GM21423 (cell line): ENCODE measurements at regions not wholly inside any gene's neighbourhood (a gene's known extent, or its start where the extent isn't known, plus 50 kb on each side); places are given as distances from the start of the nearest gene placed in this dataset.

Experiments
- ATAC-seq: cut with Tn5 transposase; IDR thresholded peaks from one replicate; pipeline ENCODE4 v1.9.1; 2021; ENCODE audit warnings: mild to moderate bottlenecking, moderate library complexity; ENCODE audit not compliant: unreplicated experiment

GRCh38 chr5:12805165-12805698 lies 901.0 kb upstream of the CTNND2 start:
- no peak for ATAC-seq

DNA sequence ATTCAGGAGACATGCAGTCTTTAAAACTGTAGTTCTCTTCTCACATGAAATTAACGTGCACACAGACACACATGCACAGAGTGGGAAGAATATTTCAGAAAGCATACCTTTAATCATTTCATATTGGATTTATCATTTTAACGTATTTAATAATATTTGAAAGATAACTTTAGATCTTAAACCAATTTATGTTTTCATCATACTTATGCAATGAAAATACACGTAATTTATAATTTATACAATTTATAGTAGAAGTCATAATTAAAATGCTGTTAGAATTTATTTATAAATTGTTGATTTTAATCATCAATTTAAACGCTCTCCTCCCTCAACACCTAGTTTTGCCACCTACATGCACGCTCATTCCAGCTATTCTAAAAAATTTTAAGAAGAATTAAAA lies 894.9 kb upstream of the CTNND2 start:
- ATAC-seq = no peak

DNA sequence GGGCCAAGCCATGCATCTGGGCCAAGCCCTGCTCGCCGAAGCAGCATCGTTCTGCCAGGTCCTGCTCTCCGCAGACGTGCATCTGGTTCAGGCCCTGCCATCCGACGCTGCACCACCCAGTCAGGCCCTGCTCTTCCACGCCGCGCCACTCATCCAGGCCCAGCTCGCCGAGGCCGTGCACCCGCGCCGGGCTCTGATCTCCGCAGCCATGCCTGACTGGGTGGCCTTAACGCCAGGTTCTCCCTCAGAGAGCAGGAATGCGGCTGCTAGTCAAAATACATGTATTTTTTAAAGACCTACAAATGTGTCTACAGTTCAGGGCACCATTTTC lies 891.1 kb upstream of the CTNND2 start:
- ATAC-seq = no peak

DNA sequence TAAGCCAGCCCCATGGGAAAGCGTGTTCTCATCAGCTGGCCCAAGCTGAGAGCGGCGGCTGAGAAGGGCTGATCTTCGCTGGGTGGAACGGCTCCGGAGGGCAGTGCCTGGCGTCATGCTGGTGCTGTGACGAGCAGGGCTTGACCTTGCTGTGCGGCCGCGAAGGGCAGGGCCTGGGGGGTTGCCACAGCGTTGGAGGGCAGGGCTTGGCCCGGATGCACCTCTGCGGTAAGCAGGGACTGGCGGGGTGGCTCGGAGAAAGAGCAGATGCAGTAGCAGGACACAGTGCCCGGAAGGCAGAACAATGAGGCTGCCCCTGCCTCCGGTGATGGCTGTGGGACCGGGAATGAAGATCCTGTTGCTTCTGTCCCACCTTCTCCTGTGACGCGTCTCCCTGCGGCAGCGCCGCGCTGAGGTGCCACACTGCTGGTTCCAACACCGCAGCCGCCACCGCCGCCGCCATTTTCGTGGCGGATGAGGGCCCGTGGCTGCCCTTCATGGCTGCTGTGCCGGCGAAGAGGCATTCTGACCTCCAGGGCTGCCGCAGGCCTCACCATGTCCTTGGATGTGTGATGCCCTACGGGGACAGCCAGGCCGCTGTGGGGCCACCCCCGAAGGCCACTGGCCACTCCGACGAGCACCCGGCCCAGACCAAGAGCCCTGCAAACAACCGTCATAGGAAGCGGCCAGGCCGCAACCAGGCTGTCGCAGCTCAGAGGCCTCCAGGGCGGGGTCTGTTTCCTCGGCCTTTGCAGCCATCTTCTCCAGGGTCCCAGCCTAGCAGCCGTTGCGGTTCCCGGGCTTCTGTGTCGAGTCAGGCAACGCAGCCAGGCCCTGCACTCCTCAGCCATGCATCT lies 890.5 kb upstream of the CTNND2 start:
- ATAC-seq = no peak

DNA sequence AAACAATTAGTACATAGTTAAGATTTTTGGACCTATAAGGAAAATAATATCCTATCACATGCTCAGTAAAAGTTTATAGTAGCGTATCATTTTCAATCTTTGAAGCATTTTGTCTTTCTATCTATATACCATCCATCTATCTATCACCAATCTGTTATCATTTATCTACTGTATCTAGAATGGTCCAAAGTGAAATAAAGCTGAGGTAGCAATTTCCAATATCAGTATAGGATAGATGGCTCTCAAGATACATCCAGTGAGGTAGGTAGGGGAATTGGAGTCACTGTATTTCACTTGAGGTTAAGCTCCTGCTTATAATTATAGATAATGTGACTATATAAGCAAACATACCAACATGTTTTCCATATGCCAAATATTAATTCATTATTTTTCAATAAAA lies 889.1 kb upstream of the CTNND2 start:
- no peak for ATAC-seq

DNA sequence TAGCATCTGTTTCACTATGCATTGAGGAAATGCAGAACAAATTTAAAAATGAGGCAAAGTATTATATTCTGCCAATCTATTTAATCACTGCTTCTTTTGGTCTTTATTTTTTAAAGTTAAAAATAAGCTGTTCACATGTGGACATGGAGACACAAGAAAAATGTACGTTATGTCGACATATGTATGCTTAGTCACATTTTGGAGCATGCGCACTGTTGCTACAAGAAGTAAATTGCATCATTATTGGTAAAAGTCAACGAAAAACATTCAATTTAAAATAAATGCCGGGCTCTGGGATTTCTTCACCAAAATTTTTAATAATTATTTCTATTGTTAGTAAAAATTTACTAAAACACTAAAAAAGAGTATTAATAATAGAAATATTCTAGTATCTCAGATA lies 876.3 kb upstream of the CTNND2 start:
- no peak for ATAC-seq

GRCh38 chr5:12777342-12777741 lies 873.1 kb upstream of the CTNND2 start:
- ATAC-seq = no peak

DNA sequence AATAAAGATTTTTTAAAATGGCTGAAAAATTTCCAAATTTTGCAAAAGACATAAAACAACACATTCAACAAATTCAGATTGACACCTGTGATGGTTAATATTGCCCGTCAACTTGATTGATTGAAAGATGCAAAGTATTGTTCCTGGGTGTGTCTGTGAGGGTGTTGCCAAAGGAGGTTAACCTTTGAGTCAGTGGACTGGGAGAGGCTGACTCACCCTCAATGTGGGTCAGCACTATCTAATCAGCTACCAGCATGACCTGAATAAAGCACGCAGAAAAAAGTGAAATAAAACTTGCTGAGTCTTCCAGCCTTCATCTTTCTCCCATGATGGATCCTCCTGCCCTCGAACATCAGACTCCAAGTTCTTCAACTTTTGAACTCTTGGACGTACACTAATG lies 868.0 kb upstream of the CTNND2 start:
- ATAC-seq = no peak

GRCh38 chr5:12759377-12759776 lies 855.1 kb upstream of the CTNND2 start:
- ATAC-seq = no peak

DNA sequence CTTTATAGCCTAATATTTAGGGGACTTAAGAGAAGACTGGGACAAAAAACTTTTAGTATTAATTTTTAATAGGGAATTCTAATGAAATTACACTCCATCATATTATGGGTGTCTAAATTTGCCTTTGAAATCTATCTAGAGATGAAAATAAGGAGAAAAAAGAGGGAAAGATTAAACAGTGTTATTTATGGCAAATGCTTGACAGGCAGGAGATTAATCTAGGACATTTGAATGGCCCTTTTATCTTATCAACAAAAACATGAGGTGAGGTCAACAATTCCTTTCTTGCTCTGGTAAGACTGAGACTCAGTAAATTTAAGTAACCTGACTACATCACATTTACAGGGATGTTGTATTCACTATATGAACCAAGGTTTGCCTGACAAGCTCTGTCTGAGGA lies 852.8 kb upstream of the CTNND2 start:
- ATAC-seq = no peak

DNA sequence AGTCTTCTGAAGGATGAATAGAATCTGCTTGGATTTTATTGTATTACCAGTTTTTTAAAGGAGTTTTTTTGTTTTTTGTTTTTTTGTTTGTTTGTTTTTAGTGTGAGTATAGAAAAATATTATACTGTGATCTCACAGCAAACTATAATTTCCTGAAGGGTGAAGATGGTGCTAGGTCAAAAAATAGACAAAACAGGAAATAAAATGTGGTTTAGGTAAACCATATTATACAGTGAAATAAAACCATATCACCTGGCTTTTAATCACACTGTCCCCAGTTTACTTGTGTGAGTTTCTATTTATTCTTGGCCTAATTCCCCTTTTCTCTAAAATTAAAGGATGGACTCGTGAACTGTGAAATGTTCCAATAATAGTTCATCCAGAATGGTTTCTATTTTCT lies 841.3 kb upstream of the CTNND2 start:
- no peak for ATAC-seq

DNA sequence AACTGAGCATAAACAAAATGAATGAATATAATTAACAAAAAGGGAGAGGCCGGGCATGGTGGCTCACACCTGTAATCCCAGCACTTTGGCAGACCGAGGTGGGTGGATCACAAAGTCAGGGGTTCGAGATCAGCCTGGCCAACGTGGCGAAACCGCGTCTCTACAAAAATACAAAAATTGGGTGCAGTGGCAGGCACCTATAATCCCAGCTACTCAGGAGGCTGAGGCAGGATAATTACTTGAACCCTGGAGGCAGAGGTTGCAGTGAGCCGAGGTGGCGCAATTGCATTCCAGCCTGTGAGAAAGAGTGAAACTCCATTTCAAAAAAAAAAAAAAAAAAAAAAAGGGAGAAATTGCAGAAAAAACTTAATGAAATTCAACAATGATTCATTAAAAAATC lies 839.3 kb upstream of the CTNND2 start:
- ATAC-seq = no peak

DNA sequence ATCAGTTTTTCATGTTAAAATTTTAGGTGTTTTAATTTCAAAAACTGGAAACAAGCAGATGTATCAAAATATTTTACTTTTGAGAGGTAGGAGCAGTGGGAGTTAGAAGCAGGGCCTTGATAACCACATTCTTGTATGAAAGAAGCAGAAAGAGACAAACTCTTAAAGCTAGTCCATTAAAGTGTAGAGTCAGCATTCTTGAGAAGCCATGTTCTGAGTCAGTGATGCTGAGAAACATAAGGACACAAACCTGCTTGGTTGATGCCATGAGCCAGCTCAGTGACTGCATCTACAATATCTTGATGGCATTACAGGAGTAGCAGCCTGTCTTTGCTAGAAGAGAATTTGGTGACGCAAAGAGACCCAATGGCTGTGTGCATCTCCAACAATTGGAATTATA lies 826.1 kb upstream of the CTNND2 start:
- ATAC-seq = no peak

- no peak for ATAC-seq
Measured at GRCh38 chr5:12716664-12717063, 812.4 kb upstream of the CTNND2 start.

GRCh38 chr5:12707560-12707959 lies 803.3 kb upstream of the CTNND2 start:
- no peak for ATAC-seq

- no peak for ATAC-seq
Measured at GRCh38 chr5:12704955-12705354, 800.7 kb upstream of the CTNND2 start.

GRCh38 chr5:12703254-12703653 lies 799.0 kb upstream of the CTNND2 start:
- ATAC-seq = no peak

DNA sequence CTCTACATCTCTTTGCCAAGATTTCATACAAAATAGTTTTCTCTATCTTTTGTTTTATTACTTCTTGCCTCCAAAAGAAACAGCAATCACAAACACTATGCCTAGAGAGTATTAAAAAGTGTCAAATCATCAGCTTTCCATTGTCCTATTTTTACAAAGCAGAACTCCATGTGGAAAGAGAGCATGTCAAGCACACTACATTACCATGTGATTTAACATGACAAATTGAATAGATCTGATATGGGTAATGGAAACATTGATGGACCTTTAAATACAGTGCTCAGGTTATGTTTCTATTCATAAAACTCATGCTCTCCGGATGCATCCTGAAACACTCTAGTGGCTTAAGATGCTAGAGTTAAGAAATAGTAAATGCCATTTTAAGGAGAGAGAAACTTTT lies 791.4 kb upstream of the CTNND2 start:
- ATAC-seq = no peak

DNA sequence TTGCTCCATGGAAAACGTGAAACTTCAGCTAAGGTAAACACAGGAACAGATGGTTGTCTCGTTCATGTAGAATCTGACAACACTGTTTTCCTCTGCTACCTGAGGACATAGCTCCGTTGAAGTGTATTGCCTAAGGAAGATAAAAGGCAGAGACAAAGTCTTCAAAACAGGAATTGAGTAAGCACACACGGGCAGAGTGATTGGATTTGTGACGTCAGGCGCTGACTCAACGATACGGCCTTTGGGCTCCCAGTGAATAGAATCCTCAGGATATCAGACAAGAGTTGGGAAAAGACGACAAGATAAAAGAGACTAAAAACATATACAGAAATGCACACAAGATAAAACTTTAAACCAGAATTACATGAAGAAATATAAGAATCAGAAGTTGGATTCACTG lies 787.1 kb upstream of the CTNND2 start:
- ATAC-seq = no peak

DNA sequence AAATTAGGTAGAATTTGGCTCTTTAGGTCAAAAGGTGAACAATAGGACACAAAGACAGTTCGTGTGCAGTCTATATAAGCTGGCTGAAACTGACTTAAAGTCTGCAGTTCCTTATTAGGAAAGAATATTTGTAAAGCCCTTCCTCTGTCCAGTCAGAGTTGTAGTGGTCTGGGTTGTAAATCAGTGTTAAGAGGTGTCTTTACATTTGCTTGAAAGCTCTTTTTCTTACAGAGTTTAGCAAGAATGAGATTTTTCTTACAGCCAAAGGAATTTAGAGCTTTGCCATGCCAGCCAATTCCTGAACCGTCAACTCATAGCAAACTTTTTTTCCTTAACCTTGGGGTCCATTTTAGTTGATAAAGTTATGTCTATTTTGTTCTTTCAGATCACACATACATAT lies 786.1 kb upstream of the CTNND2 start:
- no peak for ATAC-seq

DNA sequence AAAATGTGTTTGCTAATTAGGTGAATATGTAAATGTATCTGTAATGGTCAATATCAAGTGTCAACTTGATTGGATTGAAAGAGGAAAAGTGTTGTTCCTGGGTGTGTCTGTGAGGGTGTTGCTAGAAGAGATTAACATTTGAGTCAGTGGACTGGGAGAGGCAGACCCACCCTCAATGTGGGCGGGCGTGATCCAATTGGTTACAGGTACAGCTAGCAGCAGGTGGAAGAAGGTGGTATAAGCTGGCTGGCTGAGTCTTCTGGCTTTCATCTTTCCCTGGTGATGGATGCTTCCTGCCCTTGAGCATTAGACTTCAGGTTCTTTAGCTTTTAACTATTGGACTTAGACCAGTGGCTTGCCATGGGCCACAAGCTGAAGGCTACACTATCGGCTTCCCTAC lies 779.0 kb upstream of the CTNND2 start:
- ATAC-seq = no peak

DNA sequence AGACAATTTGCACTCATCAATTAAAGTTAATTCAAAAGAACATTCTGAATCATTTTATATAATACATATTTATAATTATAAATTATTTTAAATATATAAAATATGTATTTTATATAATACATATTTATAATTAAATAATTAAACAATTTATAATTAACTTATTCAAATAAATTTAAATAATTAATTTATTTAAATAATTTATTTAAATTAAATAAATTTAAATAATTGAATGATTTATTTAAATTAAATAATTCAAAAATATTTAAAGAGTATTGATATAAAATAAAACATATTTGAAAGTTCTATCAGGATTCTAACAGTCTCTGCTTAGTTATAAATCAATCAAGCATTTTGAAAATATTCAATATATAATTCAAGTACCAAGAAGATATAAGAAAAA lies 775.5 kb upstream of the CTNND2 start:
- ATAC-seq = no peak

DNA sequence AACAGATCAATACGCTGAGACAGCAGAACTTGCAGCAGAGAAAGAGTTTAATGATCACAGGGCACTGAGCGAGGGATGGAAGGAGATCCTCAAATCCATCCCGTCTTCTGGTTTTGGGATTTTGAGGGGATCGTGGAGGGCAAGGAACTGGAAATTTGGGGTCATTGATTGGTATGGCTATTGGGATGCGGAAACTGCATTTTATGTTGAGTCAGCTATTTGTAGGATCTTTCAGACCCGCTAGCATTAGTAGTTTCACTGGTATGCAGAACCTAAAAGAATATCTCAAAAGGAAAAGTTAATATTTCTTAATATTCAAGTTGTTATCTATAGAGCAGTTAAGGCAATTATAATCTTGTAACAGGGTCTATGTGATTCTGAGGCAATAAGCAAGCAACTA lies 771.7 kb upstream of the CTNND2 start:
- ATAC-seq = no peak
